GM18499 (cell line): ENCODE measurements at regions not wholly inside any gene's neighbourhood (a gene's known extent, or its start where the extent isn't known, plus 50 kb on each side); places are given as distances from the start of the nearest gene placed in this dataset.
A peak's percentile ranks its signal among the peaks of the same experiment; 100 is the strongest.
"Not testable (repeated sequence)": the region's sequence is repeated elsewhere in the genome, so short reads cannot be mapped to it uniquely, and the experiment has no call there.

Experiments
- ATAC-seq: cut with Tn5 transposase; IDR thresholded peaks from one replicate; pipeline ENCODE4 v1.9.1; 2021; ENCODE audit warnings: moderate number of reproducible peaks; ENCODE audit not compliant: insufficient read depth, unreplicated experiment

- no peak for ATAC-seq
Measured at GRCh38 chr3:182632077-182632393, 161.3 kb upstream of the ATP11B start.

DNA sequence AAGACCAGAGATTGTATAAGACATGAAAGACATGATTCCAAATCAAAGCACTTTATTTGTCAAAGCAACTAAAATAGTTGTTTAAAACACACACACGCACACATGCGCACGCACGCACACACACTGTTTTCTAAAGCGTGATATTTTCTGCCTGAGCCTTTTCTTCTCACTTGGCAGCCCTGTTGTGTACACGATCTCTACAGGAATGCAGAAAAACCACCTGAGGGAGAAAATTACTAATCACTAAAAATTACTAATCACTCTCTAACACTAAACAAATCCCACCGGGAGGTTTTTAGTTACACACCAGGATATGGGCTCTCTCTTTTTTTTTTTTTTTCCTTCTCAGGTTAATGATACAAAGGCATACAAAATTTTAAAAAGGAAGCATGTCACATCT lies 160.1 kb upstream of the ATP11B start:
- no peak for ATAC-seq

DNA sequence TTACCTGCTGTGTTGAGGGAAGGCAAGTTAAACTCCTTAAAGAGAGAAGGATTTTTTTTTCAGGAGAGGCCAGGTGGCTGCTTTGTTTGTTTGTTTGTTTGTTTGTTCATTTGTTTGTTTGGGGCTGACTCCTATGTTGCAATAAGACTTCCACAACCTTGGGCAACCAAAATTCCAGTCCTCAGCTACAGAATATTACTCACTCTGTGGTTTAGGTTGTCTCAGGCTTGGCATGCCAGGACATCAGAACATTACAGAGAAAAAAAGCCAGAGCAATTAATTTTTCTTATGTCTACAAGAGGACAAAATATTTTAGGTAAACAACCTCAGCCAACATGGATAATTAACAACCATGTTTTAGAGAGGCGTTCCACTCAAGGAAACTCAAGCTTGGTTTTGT lies 156.7 kb upstream of the ATP11B start:
- no peak for ATAC-seq

DNA sequence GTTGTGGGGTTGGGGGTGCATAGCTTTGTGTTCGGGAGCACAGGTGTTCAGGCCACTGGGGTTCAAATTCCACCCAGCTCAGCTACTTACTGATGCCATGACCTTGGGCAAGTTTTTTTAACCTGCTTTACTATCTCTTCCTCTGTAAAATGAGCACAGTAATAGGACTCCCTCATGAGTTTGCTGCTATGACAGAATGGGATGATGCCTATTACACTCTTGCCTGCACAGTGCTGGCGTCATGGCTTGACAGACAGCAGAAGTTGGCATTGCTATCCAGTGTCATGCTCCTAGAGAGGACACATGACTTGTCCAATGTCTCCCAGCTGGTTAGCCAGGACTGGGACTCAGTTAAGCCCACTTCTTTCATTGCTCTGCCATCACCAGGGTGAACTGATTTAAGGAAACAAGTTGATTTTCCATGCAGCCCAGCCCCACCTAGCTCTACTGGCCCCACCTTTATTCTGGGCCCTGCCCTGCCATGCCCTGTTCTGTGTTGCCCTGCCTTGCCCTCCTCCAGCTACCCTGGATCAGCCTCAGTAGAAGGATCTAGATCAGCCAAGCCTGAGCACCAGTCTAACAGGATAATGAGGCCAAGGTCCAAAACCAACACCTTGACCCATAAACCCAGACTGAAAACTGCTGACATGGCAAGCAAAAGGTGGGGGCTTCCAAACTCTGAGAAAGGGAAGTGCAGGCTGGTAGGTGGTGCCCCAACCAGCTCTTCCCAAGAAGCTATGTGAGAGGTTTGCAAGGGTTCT lies 155.8 kb upstream of the ATP11B start:
- no peak for ATAC-seq

DNA sequence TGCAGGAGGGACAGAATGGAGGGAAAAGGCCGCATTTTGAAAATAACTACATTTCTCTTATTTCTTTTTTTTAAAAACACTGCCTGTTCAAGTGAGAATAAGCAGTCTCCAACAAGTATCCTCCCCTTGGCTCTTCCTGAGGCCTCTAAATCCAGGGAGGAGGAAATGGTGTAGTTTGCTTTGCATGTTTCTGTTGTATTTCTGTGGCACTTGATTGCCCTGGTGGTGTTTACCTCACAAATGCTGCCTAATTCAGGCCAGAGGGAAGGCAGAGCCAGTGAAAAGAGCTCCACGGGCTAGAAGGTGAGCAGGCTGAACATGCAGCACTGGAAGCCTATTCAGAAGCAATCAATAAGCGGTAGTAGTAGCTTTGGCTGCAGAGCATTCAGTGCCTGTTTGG lies 149.3 kb upstream of the ATP11B start:
- ATAC-seq: no peak

GRCh38 chr3:182644790-182645433 lies 148.4 kb upstream of the ATP11B start:
- ATAC-seq: no peak

GRCh38 chr3:182650568-182651128 lies 142.7 kb upstream of the ATP11B start:
- no peak for ATAC-seq

GRCh38 chr3:182651461-182651860 lies 141.8 kb upstream of the ATP11B start:
- no peak for ATAC-seq

DNA sequence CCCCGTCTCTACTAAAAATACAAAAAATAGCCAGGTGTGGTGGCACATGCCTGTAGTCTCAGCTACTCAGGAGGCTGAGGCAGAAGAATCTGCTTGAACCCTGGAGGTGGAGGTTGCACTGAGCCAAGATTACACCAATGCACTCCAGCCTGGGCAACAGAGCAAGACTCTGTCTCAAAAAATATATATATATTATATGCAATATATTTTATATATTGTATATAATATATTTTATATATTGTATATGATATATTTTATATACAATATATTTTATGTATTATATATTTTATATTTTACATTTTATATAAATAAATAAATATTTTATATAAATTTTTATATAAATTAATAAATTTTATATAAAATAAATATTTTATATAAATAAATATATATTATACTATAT lies 140.2 kb upstream of the ATP11B start:
- not testable (repeated sequence) for ATAC-seq

GRCh38 chr3:182668541-182668940 lies 124.8 kb upstream of the ATP11B start:
- ATAC-seq: no peak

DNA sequence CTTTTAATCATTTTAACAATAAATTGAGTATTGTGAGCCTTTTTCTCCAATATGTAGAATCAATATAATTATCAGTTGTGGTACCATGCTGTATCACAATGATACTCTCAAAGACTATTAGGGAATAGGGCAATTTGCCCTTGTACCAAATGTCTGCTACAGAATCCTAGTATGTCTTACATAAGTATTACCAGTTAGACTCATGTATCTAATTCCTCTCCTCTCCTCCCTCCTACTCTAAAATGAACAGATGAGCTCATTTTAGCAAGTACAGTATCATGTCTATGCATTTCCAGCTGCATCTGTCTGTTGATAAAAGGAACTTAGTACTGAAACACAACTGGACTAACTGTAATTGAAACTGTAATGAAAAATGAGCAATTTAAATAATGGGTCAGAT lies 124.3 kb upstream of the ATP11B start:
- no peak for ATAC-seq

- ATAC-seq: no peak
Measured at GRCh38 chr3:182671541-182671940, 121.8 kb upstream of the ATP11B start.

DNA sequence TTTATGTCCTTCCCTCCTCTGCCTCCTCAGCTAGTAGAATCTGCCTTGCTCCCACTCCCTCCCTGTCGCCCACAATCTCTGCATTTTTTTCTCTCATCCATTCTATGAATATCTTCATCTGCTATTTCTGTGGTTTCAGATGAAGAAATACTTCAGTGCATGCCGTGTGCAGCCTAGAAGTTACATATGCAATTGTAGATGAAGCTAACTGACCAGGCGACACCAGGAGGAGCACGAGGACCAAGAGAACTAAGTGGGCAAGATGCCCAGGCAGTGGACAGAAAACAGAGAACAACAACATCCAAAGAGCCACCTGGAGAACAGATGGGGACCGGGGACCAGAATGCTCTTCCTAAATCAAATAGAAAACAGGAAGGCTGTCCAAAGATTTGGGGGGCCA lies 121.4 kb upstream of the ATP11B start:
- ATAC-seq: no peak

GRCh38 chr3:182673336-182673735 lies 120.0 kb upstream of the ATP11B start:
- no peak for ATAC-seq

DNA sequence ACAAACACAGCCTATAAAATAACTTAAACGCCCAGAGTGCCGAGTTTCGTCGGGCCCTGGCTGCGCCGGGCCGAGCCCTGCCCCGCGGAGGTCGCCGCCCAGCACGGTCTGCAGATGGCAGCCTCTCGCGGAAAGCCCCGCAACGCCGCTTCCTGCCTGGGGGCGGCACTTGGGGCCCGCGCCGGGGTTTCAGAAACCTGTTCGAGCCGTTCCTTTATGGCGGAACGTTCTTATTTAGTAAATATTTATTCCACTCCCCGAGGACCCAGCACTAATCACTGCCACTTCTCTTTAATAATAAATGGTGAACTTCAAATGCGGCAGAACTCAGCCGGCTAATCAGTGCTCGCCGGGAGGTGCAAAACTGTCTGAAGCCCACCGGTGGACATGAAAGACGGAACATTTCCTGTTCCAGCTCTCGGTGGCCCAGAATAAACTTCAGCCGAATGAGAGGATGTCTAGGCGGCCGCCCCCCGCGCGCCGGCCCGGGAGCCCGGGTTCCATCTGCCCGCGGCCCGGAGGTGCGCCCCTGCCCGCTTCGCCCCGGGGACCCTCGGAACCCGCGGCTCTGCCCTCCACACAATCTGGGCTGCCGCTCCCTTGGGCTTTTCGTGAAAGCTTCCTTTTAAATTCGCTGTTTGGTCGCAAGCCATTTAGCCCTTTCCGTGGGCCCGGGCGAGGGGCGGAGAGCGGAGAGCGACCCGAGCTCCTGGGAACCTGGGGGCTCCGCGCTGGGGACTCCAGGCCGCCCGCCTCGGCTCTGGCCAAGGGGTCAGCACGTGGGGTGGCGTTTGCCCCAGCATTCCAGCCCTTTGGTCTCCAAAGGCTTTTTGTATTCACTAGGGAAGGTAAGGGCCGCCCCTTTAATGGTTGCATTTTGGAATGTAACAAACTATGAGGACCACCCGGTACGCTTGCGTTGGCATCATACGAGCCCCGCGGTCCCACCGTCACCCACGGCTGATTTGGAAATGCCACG lies 110.8 kb upstream of the ATP11B start:
- peak; percentile 51 for ATAC-seq

DNA sequence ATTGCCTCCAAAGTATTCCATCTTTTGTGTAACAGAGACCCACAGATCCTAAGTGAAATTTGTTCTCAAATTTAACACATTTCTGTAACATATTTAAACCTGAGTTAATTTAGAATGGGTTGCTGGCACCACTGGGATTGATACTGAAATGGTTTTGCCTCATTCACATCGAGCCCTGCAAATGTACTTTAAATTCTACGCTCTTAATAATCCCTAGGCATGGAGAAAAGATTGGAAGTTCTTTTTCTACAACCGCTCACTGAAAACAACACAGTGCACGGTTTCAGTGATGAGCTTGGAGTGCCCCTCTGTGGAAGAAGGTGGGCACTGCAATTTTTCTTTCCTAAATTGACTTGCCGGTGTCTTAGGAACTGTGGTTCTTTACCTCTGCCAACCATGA lies 109.9 kb upstream of the ATP11B start:
- ATAC-seq: peak; percentile 44

- ATAC-seq: no peak
Measured at GRCh38 chr3:182683858-182684257, 109.4 kb upstream of the ATP11B start.

GRCh38 chr3:182686033-182686886 lies 107.0 kb upstream of the ATP11B start:
- ATAC-seq: no peak

GRCh38 chr3:182690172-182690571 lies 103.1 kb upstream of the ATP11B start:
- no peak for ATAC-seq

DNA sequence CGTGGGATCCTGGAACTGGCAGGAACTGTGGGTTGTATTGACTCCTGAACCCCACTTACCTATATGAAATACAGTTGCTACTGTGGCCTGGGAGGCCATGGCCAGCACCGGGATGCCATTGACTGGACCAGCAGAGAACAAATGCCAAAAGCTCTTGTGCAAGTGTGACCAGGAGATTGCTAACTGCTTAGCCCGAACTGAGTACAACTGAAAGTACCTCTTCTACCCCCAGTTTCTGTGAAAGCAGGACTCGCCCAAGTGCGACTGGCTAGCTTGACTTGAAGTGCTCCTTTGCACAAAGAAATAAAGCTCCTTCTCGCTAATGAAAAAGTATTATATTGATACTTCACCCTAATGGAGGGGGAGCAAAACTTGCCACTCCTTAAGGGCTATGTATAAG lies 101.3 kb upstream of the ATP11B start:
- no peak for ATAC-seq
